GM18505 (cell line): ENCODE measurements at regions not wholly inside any gene's neighbourhood (a gene's known extent, or its start where the extent isn't known, plus 50 kb on each side); places are given as distances from the start of the nearest gene placed in this dataset.

Experiments
- ATAC-seq: cut with Tn5 transposase; IDR thresholded peaks from one replicate; pipeline ENCODE4 v1.9.1; 2021; ENCODE audit not compliant: unreplicated experiment
- POLR2A ChIP-seq: IDR thresholded peaks from 4 replicates; pipeline ENCODE4 v1.6.1; 2011; ENCODE audit warnings: borderline replicate concordance; ENCODE audit not compliant: insufficient read depth, insufficient read length; ENCODE audit errors: extremely low read depth

GRCh38 chr12:114932806-114933205, 248.8 kb upstream of the TBX3 start:
- no peak for ATAC-seq
- TF ChIP-seq POLR2A, result no peak

GRCh38 chr12:114931025-114931424, 247.1 kb upstream of the TBX3 start:
- no peak for TF ChIP-seq POLR2A
- ATAC-seq, result no peak

GRCh38 chr12:114926341-114926740, 242.4 kb upstream of the TBX3 start:
- TF ChIP-seq POLR2A, result no peak

GRCh38 chr12:114924946-114925475, 241.0 kb upstream of the TBX3 start:
- no peak for TF ChIP-seq POLR2A
- ATAC-seq, result no peak

More at GRCh38 chr12:114926341-114926740, 242.4 kb upstream of the TBX3 start:
- no peak for ATAC-seq

- TF ChIP-seq POLR2A, result no peak
- ATAC-seq, result no peak
Measured at GRCh38 chr12:114921781-114922180, 237.8 kb upstream of the TBX3 start.

GRCh38 chr12:114920771-114921554, 237.0 kb upstream of the TBX3 start:
- no peak for ATAC-seq
- no peak for TF ChIP-seq POLR2A

GRCh38 chr12:114919479-114919878, 235.5 kb upstream of the TBX3 start:
- no peak for ATAC-seq
- no peak for TF ChIP-seq POLR2A

- ATAC-seq, result no peak
- TF ChIP-seq POLR2A, result no peak
Measured at GRCh38 chr12:114918535-114919233, 234.7 kb upstream of the TBX3 start.

GRCh38 chr12:114917953-114918352, 234.0 kb upstream of the TBX3 start:
- no peak for TF ChIP-seq POLR2A
- no peak for ATAC-seq

- TF ChIP-seq POLR2A, result no peak
- ATAC-seq, result no peak
Measured at GRCh38 chr12:114917307-114917706, 233.3 kb upstream of the TBX3 start.

GRCh38 chr12:114916541-114916940, 232.6 kb upstream of the TBX3 start:
- no peak for TF ChIP-seq POLR2A
- ATAC-seq, result no peak

GRCh38 chr12:114916124-114916523, 232.1 kb upstream of the TBX3 start:
- no peak for ATAC-seq

GRCh38 chr12:114913871-114914801, 230.2 kb upstream of the TBX3 start:
- no peak for TF ChIP-seq POLR2A
- no peak for ATAC-seq

More at GRCh38 chr12:114916124-114916523, 232.1 kb upstream of the TBX3 start:
- no peak for TF ChIP-seq POLR2A

GRCh38 chr12:114912811-114913210, 228.8 kb upstream of the TBX3 start:
- no peak for TF ChIP-seq POLR2A
- ATAC-seq, result no peak

- ATAC-seq, result no peak
- no peak for TF ChIP-seq POLR2A
Measured at GRCh38 chr12:114911196-114911595, 227.2 kb upstream of the TBX3 start.
